Endothelial cell of umbilical vein (primary cell): ENCODE measurements at regions not wholly inside any gene's neighbourhood (a gene's known extent, or its start where the extent isn't known, plus 50 kb on each side); places are given as distances from the start of the nearest gene placed in this dataset.

Experiments used
- BruUV-seq: library from RNA; stranded (reverse); fragments of 400-500 nt; replicated peaks from 2 replicates; lab custom pipeline; 2021; lab: Mats Ljungman, UMichigan
- CTCF ChIA-PET: fragments of 300-600, 350-600 bp; sonication (Branson Sonifier 250); formaldehyde crosslinking; loops from one replicate; lab custom pipeline; 2021; ENCODE audit warnings: antibody characterized with exemption, inconsistent platforms; lab: Charles Lee
- POLR2A ChIA-PET: fragments of 300-600, 350-600 bp; sonication (Branson Sonifier 250); formaldehyde crosslinking; loops from one replicate; lab custom pipeline; 2021; ENCODE audit warnings: antibody characterized with exemption, inconsistent platforms; lab: Charles Lee
- DNase-seq: peaks from one replicate; pipeline ENCODE4 v3.0.0-alpha.2; 2011; ENCODE audit warnings: low read depth, low spot score
- FAIRE-seq: peaks from 2 replicates; lab custom pipeline; 2011; peaks lifted over from hg19 to GRCh38; lab: Jason Lieb, UNC
- H2AFZ ChIP-seq: 2 replicates; pipeline ENCODE4 v1.6.0; 2012; ENCODE audit warnings: low read depth, low read length, control low read depth, inconsistent platforms
- H3K27ac ChIP-seq: 2 replicates; pipeline ENCODE4 v1.5.1; 2011; ENCODE audit warnings: low read depth, mild to moderate bottlenecking, control low read depth, low read length, moderate library complexity; ENCODE audit not compliant: insufficient read depth
- H3K27me3 ChIP-seq, 2 experiments: 2 replicates each; pipeline versions ENCODE4 v1.6.0 to v1.6.1; 2011; ENCODE audit warnings: low read length in 2 of 2, mixed read lengths in 1 of 2; ENCODE audit not compliant: control insufficient read depth in 2 of 2, insufficient read depth in 2 of 2
- H3K36me3 ChIP-seq, 2 experiments: 2 replicates in 1 of 2; 3 replicates in 1 of 2; pipeline ENCODE4 v1.5.1; 2011; ENCODE audit warnings: low read length in 2 of 2, mild to moderate bottlenecking in 1 of 2, moderate library complexity in 1 of 2; ENCODE audit not compliant: control insufficient read depth in 2 of 2, insufficient read depth in 2 of 2; ENCODE audit errors: extremely low read depth in 1 of 2
- H3K4me1 ChIP-seq: 3 replicates; pipeline ENCODE4 v1.5.1; 2011; ENCODE audit warnings: mild to moderate bottlenecking, low read length; ENCODE audit not compliant: control insufficient read depth, insufficient read depth; ENCODE audit errors: extremely low read depth
- H3K4me2 ChIP-seq: 2 replicates; pipeline ENCODE4 v1.6.1; 2011; ENCODE audit warnings: low read length, control low read depth, mixed read lengths; ENCODE audit not compliant: insufficient read depth
- H3K4me3 ChIP-seq, 3 experiments: fragments of 200-600 bp in 1 of 3; sonication (generic), shearing (Covaris generic) in 1 of 3; replicated peaks in 1 of 3; 2 replicates each; pipeline ENCODE4 v1.5.1; 2011 to 2016; ENCODE audit warnings: control low read depth in 3 of 3, low read length in 3 of 3, mild to moderate bottlenecking in 2 of 3, inconsistent platforms in 1 of 3, low read depth in 1 of 3, moderate library complexity in 1 of 3; ENCODE audit not compliant: insufficient read depth in 1 of 3
- H3K79me2 ChIP-seq: 2 replicates; pipeline ENCODE4 v1.6.0; 2012; ENCODE audit warnings: low read length, inconsistent platforms; ENCODE audit not compliant: control insufficient read depth, insufficient read depth
- H3K9ac ChIP-seq: replicated peaks from 2 replicates; pipeline ENCODE3; 2011; ENCODE audit warnings: low read length, control low read depth; ENCODE audit not compliant: insufficient read depth; ENCODE audit errors: extremely low read depth
- H3K9me1 ChIP-seq: replicated peaks from 3 replicates; pipeline ENCODE4 v1.6.0; 2011; ENCODE audit warnings: mild to moderate bottlenecking, low read length; ENCODE audit not compliant: control insufficient read depth, insufficient read depth; ENCODE audit errors: extremely low read depth
- H3K9me3 ChIP-seq: replicated peaks from 2 replicates; pipeline ENCODE4 v1.5.1; 2012; ENCODE audit warnings: low read length, inconsistent platforms; ENCODE audit not compliant: control insufficient read depth, insufficient read depth
- H4K20me1 ChIP-seq: replicated peaks from 2 replicates; pipeline ENCODE3; 2011; ENCODE audit warnings: mild to moderate bottlenecking, low read length; ENCODE audit not compliant: control insufficient read depth, insufficient read depth; ENCODE audit errors: extremely low read depth
- CTCF ChIP-seq, 2 donors: IDR thresholded peaks; 1 replicate in 1 of 2; 2 replicates in 1 of 2; pipeline ENCODE4 v1.5.1; 2011; ENCODE audit warnings: low read length in 2 of 2, mild to moderate bottlenecking in 2 of 2, moderate library complexity in 2 of 2, control low read depth in 1 of 2, inconsistent platforms in 1 of 2, low read depth in 1 of 2; ENCODE audit not compliant: insufficient read depth in 1 of 2; ENCODE audit errors: extremely low read depth in 1 of 2
- EZH2 ChIP-seq: IDR thresholded peaks from 2 replicates; pipeline ENCODE4 v1.6.1; 2012; ENCODE audit warnings: borderline replicate concordance, low read depth, mild to moderate bottlenecking, moderate library complexity, low read length, inconsistent platforms; ENCODE audit not compliant: severe bottlenecking
- FOS ChIP-seq: IDR thresholded peaks from 2 replicates; pipeline ENCODE4 v1.6.1; 2011; ENCODE audit warnings: mild to moderate bottlenecking, low read length, moderate library complexity, borderline replicate concordance; ENCODE audit not compliant: insufficient read depth
- GATA2 ChIP-seq: IDR thresholded peaks from 2 replicates; pipeline ENCODE4 v1.7.0; 2011; ENCODE audit warnings: low read depth, mild to moderate bottlenecking, moderate library complexity, mixed read lengths, low read length; ENCODE audit not compliant: insufficient read length, insufficient read depth
- JUN ChIP-seq: IDR thresholded peaks from 2 replicates; pipeline ENCODE4 v1.6.1; 2011; ENCODE audit warnings: borderline replicate concordance, low read depth; ENCODE audit not compliant: insufficient read length, insufficient read depth
- MAX ChIP-seq: IDR thresholded peaks from 2 replicates; pipeline ENCODE4 v1.6.1; 2011; ENCODE audit not compliant: insufficient read depth, insufficient read length
- MYC ChIP-seq: IDR thresholded peaks from one replicate; pipeline ENCODE4 v1.6.1; 2011; ENCODE audit warnings: mild to moderate bottlenecking, low read depth, low read length
- POLR2A ChIP-seq: IDR thresholded peaks from 2 replicates; pipeline ENCODE4 v1.6.1; 2012; ENCODE audit warnings: low read depth, mild to moderate bottlenecking, control low read depth, low read length
- POLR2AphosphoS5 ChIP-seq: IDR thresholded peaks from 2 replicates; pipeline ENCODE4 v1.6.1; 2012; ENCODE audit warnings: low read depth, mild to moderate bottlenecking, control low read depth, low read length, moderate library complexity; ENCODE audit not compliant: insufficient read depth
- dilution Hi-C: fragments of 300-500 bp; cut with MboI; formaldehyde crosslinking; loops from one replicate; pipeline ENCODE4 v1.15.0; 2019; ENCODE audit warnings: low sequenced_read_pairs; ENCODE audit not compliant: extremely low pct_ligation_motif_present
- intact Hi-C: fragments of 100-400 bp; cut with micrococcal nuclease; formaldehyde crosslinking; loops from one replicate; pipeline ENCODE4 v1.10.0; 2022

- no peak overlapping the region for H2AFZ ChIP-seq
- H3K4me3 ChIP-seq: no peak overlapping the region
- DNase-seq (no peak), FAIRE-seq (no peak)
- no peaks in the 10 kb centered on the region for H3K9me1 ChIP-seq
- no peak overlapping the region for H3K4me2 ChIP-seq
- intact Hi-C loops: no loop called here
- ChIA-PET POLR2A (no interaction called here), CTCF (interaction anchor here (1.2 to 2.4 kb wide), 3 partner anchors 105 to 926 kb away, joined by 3 to 10 read pairs (median 7); no protein-coding TSS in a partner anchor)
- H3K27ac ChIP-seq: no peak overlapping the region
- H4K20me1 ChIP-seq: no peaks in the 10 kb centered on the region
- H3K9me3 ChIP-seq: no peaks in the 10 kb centered on the region
- dilution Hi-C loops: no loop called here
- H3K9ac ChIP-seq: no peak overlapping the region
- H3K36me3 ChIP-seq: no peaks in the 10 kb centered on the region
- H3K79me2 ChIP-seq: no peaks in the 10 kb centered on the region
- no peaks in the 10 kb centered on the region for H3K4me1 ChIP-seq
- no TSS peak for BruUV-seq
- H3K27me3 ChIP-seq: peaks cover 0 to 2% of the 10 kb centered on the region in 2 experiments
- TF ChIP-seq JUN (no peak), MYC (no peak), MAX (no peak), POLR2AphosphoS5 (no peak), FOS (no peak), POLR2A (no peak), EZH2 (no peak), GATA2 (no peak), CTCF (IDR thresholded peaks at IDR 0.05; ENCODE audit: extremely low read depth in 1 of 2, insufficient read depth in 1 of 2, low read depth in 1 of 2, low read length in 2 of 2) (no peak)
Measured at GRCh38 chr5:158180407-158180806, 321.5 kb upstream of the CLINT1 start.
